D341Med (cell line): ENCODE measurements at regions not wholly inside any gene's neighbourhood (a gene's known extent, or its start where the extent isn't known, plus 50 kb on each side); places are given as distances from the start of the nearest gene placed in this dataset.

Source experiments
- DNase-seq: peaks from one replicate; pipeline ENCODE4 v3.0.0; 2012; ENCODE audit warnings: low spot score

DNA sequence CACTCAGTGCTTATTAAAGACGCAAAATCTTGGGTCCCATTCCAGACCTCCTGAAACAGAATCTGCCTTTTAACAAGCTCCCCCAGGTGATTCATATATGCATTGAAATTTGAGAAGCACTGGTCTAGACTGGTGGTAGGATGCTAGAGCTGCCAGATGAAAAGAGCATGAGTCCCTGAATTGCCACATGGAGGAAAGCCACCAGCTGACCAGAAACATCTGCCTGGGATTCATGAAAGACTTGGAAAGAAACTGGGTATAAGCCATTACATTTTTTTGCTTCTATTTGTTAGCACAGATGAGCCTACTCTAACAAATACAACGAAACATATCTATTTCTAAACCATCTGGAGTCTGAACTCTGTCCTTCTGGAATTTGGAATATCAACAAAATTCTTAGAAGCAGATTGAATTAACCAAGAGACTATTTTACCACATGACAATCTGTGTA is 228.9 kb downstream of the RBM43 start:
- DNase-seq, result no peak

GRCh38 chr2:151030663-151031230 is 230.9 kb downstream of the RBM43 start:
- DNase-seq, result no peak

DNA sequence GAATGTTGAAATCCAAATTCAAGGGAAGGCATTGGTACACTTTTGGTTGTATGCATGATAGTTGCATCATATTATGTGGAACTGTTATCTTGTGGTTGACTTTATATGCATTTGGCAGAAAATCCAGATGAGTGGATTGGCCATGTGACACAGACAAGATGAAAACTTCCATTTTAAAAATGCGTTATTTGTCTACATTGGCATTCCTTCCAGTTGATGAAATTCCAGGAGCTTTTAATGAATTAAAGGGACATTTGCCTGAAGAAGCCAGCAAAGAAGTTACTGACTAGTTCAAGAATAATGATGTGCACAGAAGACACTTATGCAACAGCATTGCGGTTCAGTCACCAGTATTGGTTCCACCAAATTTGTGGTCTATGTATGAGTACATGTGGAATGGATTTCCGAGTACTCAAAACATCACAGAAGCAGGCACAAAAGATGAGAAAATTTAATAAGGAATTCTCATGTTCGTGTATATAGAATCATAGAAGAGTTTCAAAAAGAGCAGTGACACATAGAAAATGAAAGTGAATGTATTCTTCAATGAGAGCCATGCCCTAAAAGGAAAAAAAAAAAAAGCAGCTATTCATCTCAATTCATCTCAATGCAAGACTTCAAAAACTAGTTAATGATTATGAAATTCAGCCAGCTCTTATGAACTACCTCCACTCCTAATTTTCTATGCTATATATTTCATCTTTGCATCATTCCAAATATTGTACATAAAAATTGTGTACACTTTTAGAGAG is 232.1 kb downstream of the RBM43 start:
- DNase-seq, result no peak

DNA sequence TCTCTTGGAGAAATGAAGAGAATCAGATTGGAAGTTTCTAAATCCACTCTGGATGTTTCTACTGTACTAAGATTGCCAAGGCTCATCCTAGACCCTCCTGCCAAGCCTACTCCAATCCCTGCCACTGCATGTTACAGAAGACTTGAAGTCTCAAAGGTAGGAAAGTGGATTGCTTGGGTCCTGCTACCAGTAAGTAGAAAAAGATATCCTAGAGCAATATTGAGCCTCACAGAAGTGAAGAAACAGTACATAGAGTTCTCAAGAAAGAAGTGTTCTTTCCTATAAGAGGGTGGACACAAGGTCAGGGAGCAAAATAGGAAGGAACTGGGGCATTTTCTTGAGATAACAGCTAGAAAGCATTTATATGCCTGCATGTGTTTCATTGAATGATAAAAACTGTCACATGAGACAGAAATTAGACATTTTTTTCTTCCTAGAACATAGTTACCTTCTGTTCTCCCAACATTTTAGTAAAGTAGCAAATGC is 232.9 kb downstream of the RBM43 start:
- no peak for DNase-seq

DNA sequence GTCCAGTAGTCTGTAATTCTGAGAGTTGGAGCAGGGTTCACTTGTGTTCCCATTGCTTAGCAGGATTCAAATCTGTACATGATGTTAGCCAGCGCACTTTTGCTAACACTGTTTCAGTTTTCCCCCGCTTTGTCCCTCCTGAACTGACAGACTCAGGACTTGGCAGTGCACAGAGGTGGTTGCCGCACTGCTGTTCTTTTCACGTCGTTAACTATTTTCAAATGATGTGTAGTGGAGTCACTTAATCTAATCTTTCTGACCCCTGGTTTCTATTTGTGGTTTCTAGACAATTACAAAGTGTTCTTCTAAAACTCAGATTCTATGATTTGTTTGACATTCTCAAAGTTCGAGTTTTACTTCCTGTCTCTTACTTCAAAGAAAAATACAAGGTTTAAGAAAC is 234.5 kb downstream of the RBM43 start:
- DNase-seq, result no peak

DNA sequence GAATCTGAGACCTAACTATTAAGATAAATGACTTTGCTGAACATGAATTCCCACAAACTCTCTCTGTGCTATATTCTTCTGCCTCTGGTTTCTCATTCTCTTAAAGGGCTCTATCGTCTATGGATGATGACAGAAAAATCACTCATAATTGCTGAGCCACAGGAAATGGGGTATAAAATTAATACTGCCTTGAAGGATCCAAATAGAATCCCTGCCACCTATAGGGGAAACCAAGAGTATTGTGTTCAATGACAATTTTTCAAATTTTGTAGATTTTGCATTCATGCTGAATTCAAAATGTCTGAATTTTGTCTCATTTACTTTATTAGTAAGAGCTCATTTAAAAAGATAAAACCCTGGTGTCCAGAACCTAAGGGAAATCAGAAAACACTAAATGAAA is 235.8 kb downstream of the RBM43 start:
- no peak for DNase-seq

GRCh38 chr2:151024696-151025251 is 236.9 kb downstream of the RBM43 start:
- no peak for DNase-seq

DNA sequence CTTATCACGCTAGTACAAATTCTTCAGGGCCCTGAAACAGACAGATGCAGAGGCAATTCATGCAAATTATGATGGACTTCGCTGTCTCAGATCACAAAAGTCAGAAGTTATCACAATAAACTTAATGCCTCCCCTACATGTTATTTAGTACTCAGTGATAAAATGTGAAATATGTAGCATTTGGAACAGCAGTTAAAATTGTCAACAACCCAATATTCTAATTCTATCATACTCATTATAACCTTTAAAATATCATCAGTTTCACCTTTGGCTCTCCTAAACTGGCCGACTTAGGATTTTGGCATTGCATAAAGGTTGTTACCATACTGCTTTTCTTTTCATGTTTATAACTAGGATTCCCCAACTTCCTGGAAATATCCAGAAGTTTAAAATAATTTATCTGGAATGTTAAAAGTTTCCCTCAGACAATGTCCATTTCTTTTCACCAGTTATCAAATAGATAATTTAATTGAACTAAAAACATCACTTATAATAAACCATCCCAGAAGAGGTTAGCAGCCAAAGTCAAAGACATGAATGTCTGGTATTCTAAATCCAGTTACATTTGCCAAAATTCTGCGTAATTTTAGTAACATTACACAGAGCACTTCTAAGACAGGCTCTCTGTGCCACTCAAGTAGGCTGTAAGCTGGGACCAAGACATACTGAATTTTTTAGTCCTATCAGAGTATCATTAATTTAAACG is 239.8 kb downstream of the RBM43 start:
- no peak for DNase-seq

- DNase-seq, result no peak
Measured at GRCh38 chr2:151020411-151020810, 241.3 kb downstream of the RBM43 start.

GRCh38 chr2:151009437-151010175 is 252.1 kb downstream of the RBM43 start:
- DNase-seq, result no peak

GRCh38 chr2:151007365-151007764 is 254.3 kb downstream of the RBM43 start:
- peak; percentile 11 for DNase-seq

- DNase-seq, result no peak
Measured at GRCh38 chr2:151002959-151003600, 258.6 kb downstream of the RBM43 start.

- no peak for DNase-seq
Measured at GRCh38 chr2:150997702-150998440, 263.8 kb downstream of the RBM43 start.

DNA sequence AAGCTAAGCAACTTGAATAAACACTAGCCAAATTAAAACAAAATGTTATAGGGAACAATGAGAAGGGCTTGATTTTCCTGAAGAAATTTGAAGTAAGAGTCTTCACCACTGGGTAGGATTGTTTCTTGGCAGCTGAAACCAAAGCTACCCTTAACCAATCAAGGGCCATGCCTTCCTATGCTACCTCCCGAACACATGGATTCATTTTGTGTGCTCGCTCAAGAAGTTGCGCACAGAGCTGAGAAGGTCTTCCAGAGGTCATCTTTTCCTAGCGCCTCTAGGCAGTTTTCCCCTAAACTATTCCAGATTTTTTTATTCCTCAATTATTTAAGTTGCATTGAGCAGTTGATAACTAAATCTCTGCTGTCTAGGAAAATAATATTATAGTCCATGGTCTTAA is 264.6 kb downstream of the RBM43 start:
- DNase-seq, result no peak

GRCh38 chr2:150994076-150994475 is 267.6 kb downstream of the RBM43 start:
- no peak for DNase-seq

GRCh38 chr2:150989969-150990368 is 271.7 kb downstream of the RBM43 start:
- DNase-seq, result no peak

DNA sequence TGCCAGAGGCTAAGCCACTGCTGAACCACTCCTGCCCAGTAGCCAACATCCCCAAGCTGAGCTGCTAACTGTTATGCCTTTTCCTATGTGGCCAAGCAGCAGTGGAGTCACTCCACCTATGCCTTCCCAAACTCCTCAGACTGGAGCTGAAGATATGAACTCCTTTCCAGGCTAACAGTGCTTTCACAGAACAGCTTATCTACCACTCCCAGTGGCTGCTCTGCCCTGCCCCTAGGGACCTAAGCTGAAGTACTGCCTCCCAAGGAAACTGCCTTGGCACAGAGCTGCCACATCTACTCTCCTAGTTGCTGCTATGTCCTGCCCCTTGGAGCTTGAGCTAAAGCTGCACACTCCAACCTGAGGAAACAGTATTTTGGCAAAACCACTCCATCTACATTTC is 275.9 kb downstream of the RBM43 start:
- no peak for DNase-seq

DNA sequence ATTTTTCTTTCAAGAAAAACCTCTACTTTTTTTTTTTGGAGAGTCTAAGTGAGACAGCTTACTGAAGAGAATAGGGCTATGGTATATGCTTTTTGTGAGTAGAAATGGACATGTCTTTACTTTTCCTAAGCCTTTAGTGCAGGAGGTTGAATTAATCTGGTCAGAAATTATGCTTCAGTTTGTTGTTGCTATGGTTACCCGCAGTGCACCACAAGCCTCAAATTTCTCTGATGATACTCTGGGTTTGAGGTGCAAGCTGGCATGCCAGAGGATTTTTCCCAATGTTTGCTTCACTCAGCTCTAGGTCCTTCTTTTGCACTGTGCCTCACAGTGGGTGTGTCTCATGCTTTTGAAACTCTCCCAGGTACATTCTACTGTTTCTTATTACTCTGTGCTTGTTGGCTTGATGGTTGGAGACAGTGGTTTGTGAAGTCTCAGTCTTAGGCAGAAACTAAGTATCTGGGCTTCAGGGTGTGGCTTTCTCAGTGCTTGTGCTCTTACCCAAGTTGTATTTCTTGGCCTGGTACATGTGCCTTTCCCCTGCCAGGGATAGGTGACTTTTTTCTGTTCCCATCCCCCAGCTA is 278.3 kb downstream of the RBM43 start:
- no peak for DNase-seq

DNA sequence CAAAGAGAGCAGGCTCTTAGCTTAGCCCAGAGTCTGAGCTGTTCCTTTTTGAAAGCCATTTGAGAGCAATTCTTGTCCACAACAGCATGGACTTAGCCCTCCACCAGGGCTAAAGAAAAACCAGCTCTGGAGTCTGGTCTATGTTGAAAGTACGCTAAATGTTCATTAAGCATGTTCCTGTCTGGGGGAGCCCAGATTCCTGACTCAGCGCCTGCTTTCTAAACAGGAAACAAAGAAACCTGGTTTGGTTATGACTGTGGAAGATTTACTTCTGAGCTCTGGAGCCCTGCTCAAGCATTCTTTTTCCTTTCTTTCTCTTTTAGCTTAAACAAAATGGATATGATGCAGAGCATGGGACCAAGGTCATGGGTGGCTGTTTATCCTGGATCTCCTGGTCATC is 279.8 kb downstream of the RBM43 start:
- no peak for DNase-seq

DNA sequence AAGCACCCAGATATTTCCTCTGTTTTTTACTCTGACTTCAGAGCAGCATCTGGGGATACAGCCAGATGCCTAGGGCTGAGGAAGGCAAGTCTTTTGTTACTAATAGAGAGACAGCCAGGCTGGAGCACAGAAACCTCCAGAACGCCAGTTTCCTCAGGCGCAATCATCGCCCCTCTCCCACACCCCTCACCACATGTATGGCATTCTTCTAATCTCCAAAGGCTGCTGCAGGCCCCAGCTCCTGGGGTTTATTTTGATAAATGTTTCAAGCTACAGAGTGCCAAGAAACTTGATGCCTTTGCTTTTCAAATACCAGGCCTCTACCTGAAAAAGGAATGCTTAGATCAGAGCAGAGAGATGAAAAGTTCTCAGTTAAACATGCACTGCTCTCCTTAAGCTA is 283.6 kb downstream of the RBM43 start:
- no peak for DNase-seq

DNA sequence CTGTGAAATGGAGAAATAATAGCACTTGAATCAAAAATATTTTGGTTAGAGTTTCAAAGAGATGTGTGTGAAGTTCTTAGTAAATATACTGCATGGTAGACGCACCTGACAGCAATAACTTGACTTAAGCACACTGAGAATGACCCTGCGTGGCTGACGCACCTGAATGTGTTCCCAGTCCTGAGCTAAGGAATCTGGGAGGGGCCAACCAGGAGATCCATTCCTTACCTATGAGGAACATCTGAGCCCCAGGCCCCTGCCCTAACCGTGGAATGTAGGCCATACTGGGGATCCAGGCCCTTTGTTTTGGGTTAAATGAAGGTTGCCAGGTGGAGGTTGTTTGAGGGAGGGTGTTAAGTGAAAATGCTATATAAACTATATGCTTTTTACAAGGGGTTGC is 284.4 kb downstream of the RBM43 start:
- DNase-seq, result no peak
